SH-SY5Y (cell line): ENCODE measurements at regions not wholly inside any gene's neighbourhood (a gene's known extent, or its start where the extent isn't known, plus 50 kb on each side); places are given as distances from the start of the nearest gene placed in this dataset.

Experiments
- GATA2 ChIP-seq: IDR thresholded peaks from 2 replicates; pipeline ENCODE4 v1.6.1; 2011; ENCODE audit warnings: mild to moderate bottlenecking, low read depth, low read length
- GATA3 ChIP-seq: IDR thresholded peaks from 2 replicates; pipeline ENCODE4 v1.6.1; 2011; ENCODE audit warnings: low read depth, mild to moderate bottlenecking, low read length, moderate library complexity

DNA sequence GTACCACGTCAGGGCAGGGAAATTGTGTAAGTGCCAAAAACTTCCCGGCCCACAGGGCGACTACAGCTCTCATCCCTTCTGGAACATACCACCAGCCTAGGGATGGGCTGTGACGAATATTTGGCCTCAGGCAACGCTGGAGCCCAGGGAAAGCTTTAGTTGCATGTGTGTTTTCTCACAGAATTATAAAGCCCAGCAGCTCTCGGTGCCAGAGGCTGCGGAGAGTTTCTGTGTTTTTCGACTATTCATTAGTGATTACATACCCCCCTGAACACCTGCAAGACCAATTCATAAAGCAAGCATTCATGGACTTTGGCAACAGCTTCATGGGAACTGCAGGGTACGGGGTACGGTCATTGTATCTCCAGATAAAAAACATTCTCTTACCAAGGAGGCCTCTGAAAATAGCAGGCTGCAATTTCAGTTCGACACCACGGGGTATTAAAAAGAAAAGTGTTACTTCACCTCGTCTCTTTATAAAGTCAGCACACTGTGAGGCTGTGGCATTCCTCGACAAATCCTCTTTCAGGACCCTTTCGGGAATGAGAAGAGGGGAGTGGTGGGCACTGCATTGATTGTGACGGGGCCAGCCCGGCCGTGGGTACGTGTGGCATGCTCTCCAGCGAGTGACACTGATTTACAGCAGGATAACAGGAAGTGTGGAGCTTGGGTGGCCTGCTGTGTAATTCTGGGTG, 243.6 kb upstream of the SORL1-AS1 start:
- TF ChIP-seq GATA2: 0 out of 2 replicates have a peak, but pooled peaks have one; percentile 42
- no peak for TF ChIP-seq GATA3

GRCh38 chr11:121692236-121692635, 239.5 kb upstream of the SORL1-AS1 start:
- TF ChIP-seq GATA2: no peak
- TF ChIP-seq GATA3: no peak

- TF ChIP-seq GATA3: no peak
- no peak for TF ChIP-seq GATA2
Observed at GRCh38 chr11:121688860-121689614, 236.3 kb upstream of the SORL1-AS1 start.

- TF ChIP-seq GATA3 (no peak), GATA2 (no peak)
Observed at GRCh38 chr11:121688055-121688491, 235.3 kb upstream of the SORL1-AS1 start.

GRCh38 chr11:121683791-121684190, 231.0 kb upstream of the SORL1-AS1 start:
- TF ChIP-seq GATA2 (no peak), GATA3 (no peak)
